ENCODE measurements at regions not wholly inside any gene's neighbourhood (a gene's known extent, or its start where the extent isn't known, plus 50 kb on each side); places are given as distances from the start of the nearest gene placed in this dataset.

DNA sequence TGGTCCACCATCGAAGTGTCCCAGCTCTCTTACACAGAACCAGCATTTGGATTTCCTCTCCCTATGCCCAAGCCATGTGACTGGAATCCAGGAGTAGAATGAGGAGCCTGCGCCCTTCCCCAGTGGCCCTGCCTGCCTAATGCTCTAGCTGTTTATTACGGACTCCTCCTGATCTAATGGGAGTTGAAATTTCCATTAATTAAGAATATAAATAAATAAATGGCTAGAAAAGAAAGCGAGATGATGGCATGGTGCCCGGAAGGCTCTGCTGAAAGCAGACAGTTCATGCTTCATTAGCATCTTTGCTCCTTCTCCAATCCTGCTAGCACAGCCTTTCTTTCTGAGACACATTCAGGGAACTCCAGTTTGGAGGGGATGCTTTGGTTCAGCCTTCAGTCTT is 216.2 kb downstream of the SEC16B start:
- TF ChIP-seq POLR2A (IDR thresholded peaks at IDR 0.05; ENCODE audit: low read depth, low read length) = no peak
- no peak for TF ChIP-seq POLR2AphosphoS5 (IDR thresholded peaks at IDR 0.05; ENCODE audit: low read depth, low read length)
- no peak for TF ChIP-seq TAF1 (IDR thresholded peaks at IDR 0.05; ENCODE audit: borderline replicate concordance, low read depth, low read length)

Measured in GM12892 (cell line).